ENCODE measurements at regions not wholly inside any gene's neighbourhood (a gene's known extent, or its start where the extent isn't known, plus 50 kb on each side); places are given as distances from the start of the nearest gene placed in this dataset.

DNA sequence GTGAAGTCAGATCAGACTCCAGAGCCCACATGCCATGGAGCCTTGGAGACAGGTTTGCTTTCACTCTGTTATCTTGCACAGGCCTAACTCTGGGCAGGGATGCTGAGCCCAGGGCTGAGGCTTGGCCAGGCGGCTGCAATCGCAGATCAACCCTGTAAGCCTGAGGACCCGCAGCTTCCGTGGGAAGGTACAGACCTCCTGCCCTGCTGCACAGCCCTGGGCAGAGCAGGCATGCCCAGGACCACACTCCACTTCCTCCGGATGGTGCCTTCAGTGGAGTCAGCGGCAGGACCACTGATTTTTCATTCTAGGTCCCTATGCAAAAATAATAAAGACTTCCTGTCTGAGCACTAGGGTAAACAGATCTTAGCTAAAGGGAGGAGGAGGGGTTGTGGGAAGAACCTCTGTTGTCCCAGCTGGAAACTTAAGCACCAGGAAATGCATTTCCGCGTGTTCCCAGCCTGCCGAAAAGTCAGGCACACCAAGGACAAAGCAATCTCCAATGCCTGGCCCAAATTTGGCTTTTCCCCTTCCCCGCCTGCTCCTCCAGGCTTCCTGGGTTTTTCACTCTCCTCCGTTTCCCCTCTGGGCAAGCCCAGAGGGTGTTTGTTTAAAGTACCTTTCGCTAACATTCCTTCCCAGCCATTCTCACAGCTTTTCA lies 87.3 kb downstream of the KCTD15 start:
- no peak overlapping the region for H3K4me2 ChIP-seq
- H3K36me3 ChIP-seq (replicated peaks in 1 of 2; ENCODE audit: control insufficient read depth in 1 of 2, insufficient read depth in 2 of 2, low read length in 1 of 2): no peaks in the 10 kb centered on the region
- no peak overlapping the region for H3K9ac ChIP-seq
- H3K9me2 ChIP-seq: no peaks in the 10 kb centered on the region
- no peaks in the 10 kb centered on the region for H3K9me3 ChIP-seq
- no peak overlapping the region for H2AFZ ChIP-seq (ENCODE audit: low read depth)
- no peaks in the 10 kb centered on the region for H4K20me1 ChIP-seq (ENCODE audit: insufficient read depth)
- H3K27ac ChIP-seq (ENCODE audit: low read depth in 2 of 2, low read length in 1 of 2): peak overlapping the region in 1 of 2 experiments; percentile 85; a peak in 2 of 4 replicates
- H3F3A ChIP-seq (replicated peaks; ENCODE audit: insufficient read depth): no peaks in the 10 kb centered on the region
- H3K4me3 ChIP-seq (ENCODE audit: low read depth in 2 of 2, low read length in 1 of 2): no peak overlapping the region
- H3K79me2 ChIP-seq (ENCODE audit: insufficient read depth): no peaks in the 10 kb centered on the region
- WGBS (ENCODE audit: low lambda C conversion rate): 52% methylated on average over 12 of the region's 12 CpGs
- no peaks in the 10 kb centered on the region for H3K27me3 ChIP-seq (ENCODE audit: insufficient read depth)
- CTCF ChIA-PET: interaction anchor here (0.6 to 1.8 kb wide), 7 partner anchors 9 to 212 kb away, joined by 3 to 8 read pairs (median 5); no protein-coding TSS in a partner anchor
- peak; percentile 80 for DNase-seq
- peaks cover 0 to 29% of the 10 kb centered on the region in 2 experiments; a peak in 1 of 4 replicates for H3K4me1 ChIP-seq (ENCODE audit: control insufficient read depth in 1 of 2, insufficient read depth in 2 of 2, low read depth in 1 of 2, low read length in 1 of 2)
- POLR2A ChIA-PET: interaction anchor here (1.8 to 7.2 kb wide), 2 partner anchors 15 to 87 kb away, joined by 15 to 40 read pairs; partner anchors contain the start of gene KCTD15
- TF ChIP-seq FOSL2 (IDR thresholded peaks at IDR 0.05; ENCODE audit: borderline replicate concordance, low read depth): no peak
- TF ChIP-seq, protein P1, sequence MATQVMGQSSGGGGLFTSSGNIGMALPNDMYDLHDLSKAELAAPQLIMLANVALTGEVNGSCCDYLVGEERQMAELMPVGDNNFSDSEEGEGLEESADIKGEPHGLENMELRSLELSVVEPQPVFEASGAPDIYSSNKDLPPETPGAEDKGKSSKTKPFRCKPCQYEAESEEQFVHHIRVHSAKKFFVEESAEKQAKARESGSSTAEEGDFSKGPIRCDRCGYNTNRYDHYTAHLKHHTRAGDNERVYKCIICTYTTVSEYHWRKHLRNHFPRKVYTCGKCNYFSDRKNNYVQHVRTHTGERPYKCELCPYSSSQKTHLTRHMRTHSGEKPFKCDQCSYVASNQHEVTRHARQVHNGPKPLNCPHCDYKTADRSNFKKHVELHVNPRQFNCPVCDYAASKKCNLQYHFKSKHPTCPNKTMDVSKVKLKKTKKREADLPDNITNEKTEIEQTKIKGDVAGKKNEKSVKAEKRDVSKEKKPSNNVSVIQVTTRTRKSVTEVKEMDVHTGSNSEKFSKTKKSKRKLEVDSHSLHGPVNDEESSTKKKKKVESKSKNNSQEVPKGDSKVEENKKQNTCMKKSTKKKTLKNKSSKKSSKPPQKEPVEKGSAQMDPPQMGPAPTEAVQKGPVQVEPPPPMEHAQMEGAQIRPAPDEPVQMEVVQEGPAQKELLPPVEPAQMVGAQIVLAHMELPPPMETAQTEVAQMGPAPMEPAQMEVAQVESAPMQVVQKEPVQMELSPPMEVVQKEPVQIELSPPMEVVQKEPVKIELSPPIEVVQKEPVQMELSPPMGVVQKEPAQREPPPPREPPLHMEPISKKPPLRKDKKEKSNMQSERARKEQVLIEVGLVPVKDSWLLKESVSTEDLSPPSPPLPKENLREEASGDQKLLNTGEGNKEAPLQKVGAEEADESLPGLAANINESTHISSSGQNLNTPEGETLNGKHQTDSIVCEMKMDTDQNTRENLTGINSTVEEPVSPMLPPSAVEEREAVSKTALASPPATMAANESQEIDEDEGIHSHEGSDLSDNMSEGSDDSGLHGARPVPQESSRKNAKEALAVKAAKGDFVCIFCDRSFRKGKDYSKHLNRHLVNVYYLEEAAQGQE (IDR thresholded peaks at IDR 0.05; ENCODE audit: low read depth, low read length): no peak
- TF ChIP-seq RCOR1 (IDR thresholded peaks at IDR 0.05; ENCODE audit: low read length): no peak
- no peak for TF ChIP-seq GABPA (IDR thresholded peaks at IDR 0.05; ENCODE audit: low read depth)
- TF ChIP-seq CHD2 (IDR thresholded peaks at IDR 0.05; ENCODE audit: low read length, partially characterized antibody): peak; percentile 26
- TF ChIP-seq GATA2 (CRISPR knock-in tag; IDR thresholded peaks at IDR 0.05): peak; percentile 75
- no peak for TF ChIP-seq NRF1 (IDR thresholded peaks at IDR 0.05; ENCODE audit: low read depth, low read length)
- TF ChIP-seq MEF2A (IDR thresholded peaks at IDR 0.05; ENCODE audit: borderline replicate concordance, low read depth): no peak
- no peak for TF ChIP-seq EZH2phosphoT487 (IDR thresholded peaks at IDR 0.05; ENCODE audit: borderline replicate concordance, low read depth)
- TF ChIP-seq MXI1 (IDR thresholded peaks at IDR 0.05; ENCODE audit: low read depth, low read length): 0 out of 2 replicates have a peak, but pooled peaks have one; percentile 17
- TF ChIP-seq, protein P2, sequence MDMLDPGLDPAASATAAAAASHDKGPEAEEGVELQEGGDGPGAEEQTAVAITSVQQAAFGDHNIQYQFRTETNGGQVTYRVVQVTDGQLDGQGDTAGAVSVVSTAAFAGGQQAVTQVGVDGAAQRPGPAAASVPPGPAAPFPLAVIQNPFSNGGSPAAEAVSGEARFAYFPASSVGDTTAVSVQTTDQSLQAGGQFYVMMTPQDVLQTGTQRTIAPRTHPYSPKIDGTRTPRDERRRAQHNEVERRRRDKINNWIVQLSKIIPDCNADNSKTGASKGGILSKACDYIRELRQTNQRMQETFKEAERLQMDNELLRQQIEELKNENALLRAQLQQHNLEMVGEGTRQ (IDR thresholded peaks at IDR 0.05; ENCODE audit: borderline replicate concordance, low read depth, low read length): no peak
- TF ChIP-seq SIN3A (IDR thresholded peaks at IDR 0.05; ENCODE audit: borderline replicate concordance, low read depth, low read length): no peak
- TF ChIP-seq YY1 (IDR thresholded peaks at IDR 0.05; ENCODE audit: low read depth): no peak
- TF ChIP-seq TEAD4 (IDR thresholded peaks at IDR 0.05; ENCODE audit: borderline replicate concordance, insufficient read depth): no peak
- TF ChIP-seq, protein P3, sequence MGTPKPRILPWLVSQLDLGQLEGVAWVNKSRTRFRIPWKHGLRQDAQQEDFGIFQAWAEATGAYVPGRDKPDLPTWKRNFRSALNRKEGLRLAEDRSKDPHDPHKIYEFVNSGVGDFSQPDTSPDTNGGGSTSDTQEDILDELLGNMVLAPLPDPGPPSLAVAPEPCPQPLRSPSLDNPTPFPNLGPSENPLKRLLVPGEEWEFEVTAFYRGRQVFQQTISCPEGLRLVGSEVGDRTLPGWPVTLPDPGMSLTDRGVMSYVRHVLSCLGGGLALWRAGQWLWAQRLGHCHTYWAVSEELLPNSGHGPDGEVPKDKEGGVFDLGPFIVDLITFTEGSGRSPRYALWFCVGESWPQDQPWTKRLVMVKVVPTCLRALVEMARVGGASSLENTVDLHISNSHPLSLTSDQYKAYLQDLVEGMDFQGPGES (IDR thresholded peaks at IDR 0.05; ENCODE audit: low read depth, low read length): no peak
- 0 out of 2 replicates have a peak, but pooled peaks have one; percentile 23 for TF ChIP-seq RFX5 (IDR thresholded peaks at IDR 0.05; ENCODE audit: low read length)
- no peak for TF ChIP-seq ELF1 (IDR thresholded peaks at IDR 0.05)
- no peak for TF ChIP-seq TAF1 (IDR thresholded peaks at IDR 0.05; ENCODE audit: borderline replicate concordance, low read depth, low read length)
- TF ChIP-seq EP300 (IDR thresholded peaks at IDR 0.05; ENCODE audit: borderline replicate concordance in 1 of 2, low read depth in 1 of 2, low read length in 1 of 2): peak in 1 of 2 experiments; percentile 51; a peak in 1 of 4 replicates
- TF ChIP-seq FOXJ3 (CRISPR knock-in tag; IDR thresholded peaks at IDR 0.05): peak; percentile 60
- no peak for TF ChIP-seq RXRA (IDR thresholded peaks at IDR 0.05; ENCODE audit: borderline replicate concordance, low read depth)
- TF ChIP-seq SMC3 (IDR thresholded peaks at IDR 0.05; ENCODE audit: low read depth, low read length): peak; percentile 6; the same call in 1 of the 2 replicates
- TF ChIP-seq, protein P4, sequence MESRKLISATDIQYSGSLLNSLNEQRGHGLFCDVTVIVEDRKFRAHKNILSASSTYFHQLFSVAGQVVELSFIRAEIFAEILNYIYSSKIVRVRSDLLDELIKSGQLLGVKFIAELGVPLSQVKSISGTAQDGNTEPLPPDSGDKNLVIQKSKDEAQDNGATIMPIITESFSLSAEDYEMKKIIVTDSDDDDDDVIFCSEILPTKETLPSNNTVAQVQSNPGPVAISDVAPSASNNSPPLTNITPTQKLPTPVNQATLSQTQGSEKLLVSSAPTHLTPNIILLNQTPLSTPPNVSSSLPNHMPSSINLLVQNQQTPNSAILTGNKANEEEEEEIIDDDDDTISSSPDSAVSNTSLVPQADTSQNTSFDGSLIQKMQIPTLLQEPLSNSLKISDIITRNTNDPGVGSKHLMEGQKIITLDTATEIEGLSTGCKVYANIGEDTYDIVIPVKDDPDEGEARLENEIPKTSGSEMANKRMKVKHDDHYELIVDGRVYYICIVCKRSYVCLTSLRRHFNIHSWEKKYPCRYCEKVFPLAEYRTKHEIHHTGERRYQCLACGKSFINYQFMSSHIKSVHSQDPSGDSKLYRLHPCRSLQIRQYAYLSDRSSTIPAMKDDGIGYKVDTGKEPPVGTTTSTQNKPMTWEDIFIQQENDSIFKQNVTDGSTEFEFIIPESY (IDR thresholded peaks at IDR 0.05; ENCODE audit: borderline replicate concordance, low read depth): no peak
- no peak for TF ChIP-seq FOXM1 (IDR thresholded peaks at IDR 0.05; ENCODE audit: low read depth)
- no peak for TF ChIP-seq JUND (IDR thresholded peaks at IDR 0.05)
- TF ChIP-seq POLR2AphosphoS5 (IDR thresholded peaks at IDR 0.05; ENCODE audit: low read depth, low read length): no peak

All from SK-N-SH (cell line).